ENCODE measurements at regions not wholly inside any gene's neighbourhood (a gene's known extent, or its start where the extent isn't known, plus 50 kb on each side); places are given as distances from the start of the nearest gene placed in this dataset.

DNA sequence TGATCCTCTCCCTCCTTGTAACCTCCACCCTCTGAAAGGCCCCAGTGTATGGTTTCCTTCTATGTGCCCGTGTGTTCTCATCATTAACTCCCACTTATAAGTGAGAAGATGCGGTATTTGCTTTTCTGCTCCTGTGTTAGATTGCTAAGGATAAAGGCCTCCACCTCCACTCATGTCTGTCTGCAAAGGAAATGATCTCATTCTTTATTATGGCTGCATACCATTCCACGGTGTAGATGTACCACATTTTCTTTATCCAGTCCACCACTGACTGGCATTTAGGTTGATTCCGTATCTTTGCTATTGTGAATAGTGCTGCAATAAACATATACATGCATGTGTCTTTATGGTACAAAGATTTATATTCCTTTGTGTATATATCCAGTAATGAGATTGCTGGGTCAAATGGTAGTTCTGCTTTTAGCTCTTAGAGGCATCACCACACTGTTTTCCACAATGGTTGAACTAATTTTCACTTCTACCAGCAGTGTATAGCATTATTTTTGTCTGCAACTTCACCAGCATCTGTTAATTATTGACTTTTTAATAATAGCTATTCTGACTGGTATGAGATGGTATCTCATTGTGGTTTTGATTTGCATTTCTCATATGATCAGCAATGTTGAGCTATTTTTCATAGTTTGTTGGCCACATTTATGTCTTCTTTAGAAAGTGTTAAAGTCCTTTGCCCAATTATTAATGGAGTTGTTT lies 1030.9 kb downstream of the FSTL5 start:
- DNase-seq (ENCODE audit: low spot score), result no peak

DNA sequence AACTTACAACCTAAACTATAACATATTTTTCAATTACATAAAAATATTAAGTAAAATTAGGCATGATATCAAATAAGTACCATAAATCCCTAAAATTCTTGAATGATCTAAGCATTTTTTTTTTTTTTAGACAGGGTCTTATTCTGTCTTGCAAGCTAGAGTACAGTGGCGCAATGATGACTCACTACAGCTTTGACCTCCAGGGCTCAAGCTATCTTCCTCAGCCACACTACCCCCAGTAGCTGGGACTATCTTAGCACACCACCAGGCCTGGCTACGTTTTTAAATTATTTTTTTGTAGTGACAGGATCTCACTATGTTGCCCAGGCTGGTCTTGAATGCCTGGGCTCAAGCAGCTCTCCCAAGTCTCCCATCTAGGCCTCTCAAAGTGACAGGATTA lies 1042.3 kb downstream of the FSTL5 start:
- no peak for DNase-seq (ENCODE audit: low spot score)

DNA sequence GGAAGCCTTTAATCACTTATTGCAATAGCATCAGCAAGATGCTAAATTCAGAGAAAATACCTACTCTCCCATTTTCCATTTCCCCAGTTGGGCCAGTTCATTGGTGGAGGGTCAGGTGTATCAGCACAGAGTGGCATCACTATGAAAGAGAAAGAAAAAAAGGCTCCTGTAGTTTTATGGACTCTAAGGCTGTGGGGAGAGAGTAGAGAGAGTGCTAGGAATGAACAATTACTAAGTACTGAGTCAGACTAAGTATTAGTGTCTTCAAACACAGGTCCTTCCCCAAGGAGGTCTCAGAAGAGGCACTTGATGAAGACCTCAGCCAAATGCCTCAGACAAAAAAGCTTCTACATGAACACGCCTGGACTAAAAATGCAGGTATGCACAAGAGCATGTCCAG lies 1061.9 kb downstream of the FSTL5 start:
- DNase-seq (ENCODE audit: low spot score), result no peak

DNA sequence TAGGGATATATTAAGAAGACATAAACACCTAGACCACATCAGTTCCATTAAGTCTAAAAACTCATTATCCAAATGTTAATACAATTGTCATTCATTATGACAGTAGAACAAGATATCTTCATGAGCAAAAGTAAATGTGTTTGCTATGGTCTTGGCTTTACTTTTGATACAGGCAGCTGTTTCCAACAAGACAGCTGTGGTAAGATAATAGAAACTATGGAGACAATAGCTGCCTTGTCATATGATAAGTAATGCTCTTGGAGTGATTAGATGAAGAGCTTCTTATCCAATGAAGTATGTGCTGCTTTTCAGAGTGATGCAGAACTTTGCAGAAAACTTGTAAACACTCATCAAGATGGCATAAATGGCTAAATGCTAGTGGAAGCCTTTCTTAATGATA lies 1066.0 kb downstream of the FSTL5 start:
- no peak for DNase-seq (ENCODE audit: low spot score)

DNA sequence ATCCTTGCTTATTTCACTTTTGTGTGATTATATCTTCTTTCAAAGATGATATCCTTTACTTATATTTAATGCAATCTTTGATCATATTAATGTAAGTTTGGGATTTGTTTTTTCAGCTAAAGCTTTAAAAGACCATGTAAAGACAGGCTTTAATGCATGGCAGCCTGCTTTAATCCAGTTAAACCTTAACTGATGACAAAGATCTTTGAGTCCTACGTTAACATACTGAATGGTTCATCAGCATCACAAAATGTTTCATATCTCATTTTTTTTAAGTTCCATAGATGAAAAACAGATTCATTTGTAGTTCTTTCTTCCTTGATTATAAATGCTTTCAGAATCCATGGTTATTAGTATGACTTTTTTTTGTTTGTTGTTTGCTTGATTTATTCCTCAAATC lies 1102.8 kb downstream of the FSTL5 start:
- DNase-seq (ENCODE audit: low spot score), result no peak
